Prostate gland (tissue), 2 donors: ENCODE measurements at regions not wholly inside any gene's neighbourhood (a gene's known extent, or its start where the extent isn't known, plus 50 kb on each side); places are given as distances from the start of the nearest gene placed in this dataset.

Source experiments
- CTCF ChIP-seq, 4 experiments: fragments of 200-600 bp in 2 of 4; fragments of 450-650 bp in 2 of 4; sonication (generic) in 2 of 4; IDR thresholded peaks; 1 replicate in 3 of 4; 2 replicates in 1 of 4; pipeline ENCODE4 v1.5.1; 2016 to 2019; ENCODE audit warnings: antibody characterized with exemption in 4 of 4, mild to moderate bottlenecking in 2 of 4, moderate library complexity in 2 of 4
- POLR2AphosphoS5 ChIP-seq: sonication (generic); formaldehyde crosslinking; IDR thresholded peaks from one replicate; pipeline ENCODE4 v1.6.1; 2017; ENCODE audit warnings: antibody characterized with exemption

GRCh38 chr2:9695941-9696340 lies 65.1 kb upstream of the YWHAQ start:
- TF ChIP-seq POLR2AphosphoS5 (no peak), CTCF (IDR thresholded peaks at IDR 0.05) (no peak)
